ENCODE measurements at regions not wholly inside any gene's neighbourhood (a gene's known extent, or its start where the extent isn't known, plus 50 kb on each side); places are given as distances from the start of the nearest gene placed in this dataset.
A peak's percentile ranks its signal among the peaks of the same experiment; 100 is the strongest.

DNA sequence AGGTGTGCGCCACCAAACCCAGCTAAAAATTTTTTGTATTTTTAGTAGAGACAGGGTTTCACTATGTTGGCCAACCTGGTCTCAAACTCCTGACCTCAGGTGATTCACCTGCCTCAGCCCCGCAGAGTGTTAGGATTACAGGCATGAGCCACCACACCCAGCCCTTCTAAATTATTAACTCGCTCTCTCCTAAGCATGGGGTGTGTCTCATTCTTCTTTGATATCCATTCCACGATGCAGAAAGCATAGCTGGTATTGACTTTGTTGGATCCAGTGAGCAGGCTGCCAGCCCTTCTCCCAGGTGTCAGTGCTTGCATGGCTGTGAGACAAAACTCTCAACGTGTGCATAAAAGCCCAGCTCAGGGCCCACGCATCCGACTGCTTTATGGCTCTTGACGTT, 254.1 kb upstream of the PFKP start:
- Mint-ChIP-seq H3K27me3 (ENCODE audit: low read depth) (peaks cover 10% of the 10 kb centered on the region), H3K36me3 (ENCODE audit: low read depth) (no peaks in the 10 kb centered on the region), H3K27ac (no peak overlapping the region), H3K4me3 (no peak overlapping the region), H3K4me1 (ENCODE audit: low read depth) (no peaks in the 10 kb centered on the region), H3K9me3 (no peaks in the 10 kb centered on the region)
- DNase-seq: no peak
- intact Hi-C loops (cut with micrococcal nuclease): no loop called here
- CTCF ChIA-PET: no interaction called here

DNA sequence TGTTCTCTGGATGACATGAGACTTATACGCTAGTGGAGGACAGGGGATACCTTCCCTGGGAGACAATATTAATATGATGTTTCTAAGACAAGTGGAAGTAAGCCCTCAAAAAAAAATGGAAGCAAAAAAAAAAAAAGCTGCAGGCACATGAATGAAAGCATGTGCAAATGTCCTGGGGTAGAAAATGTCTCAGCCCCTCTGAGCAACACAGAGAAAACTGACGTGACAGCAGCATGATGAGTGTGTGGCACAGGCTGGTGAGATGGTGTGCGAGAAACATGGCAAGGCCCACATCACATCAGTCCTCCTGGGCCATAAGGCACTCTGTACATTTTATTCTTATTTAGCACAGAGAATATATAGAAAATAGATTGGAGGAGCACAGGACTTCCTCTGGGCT, 254.7 kb upstream of the PFKP start:
- DNase-seq: no peak
- Mint-ChIP-seq H3K27ac (peak overlapping the region; percentile 20), H3K4me1 (ENCODE audit: low read depth) (no peaks in the 10 kb centered on the region), H3K4me3 (no peak overlapping the region), H3K27me3 (ENCODE audit: low read depth) (peaks cover 7% of the 10 kb centered on the region), H3K36me3 (ENCODE audit: low read depth) (no peaks in the 10 kb centered on the region), H3K9me3 (no peaks in the 10 kb centered on the region)
- intact Hi-C loops (cut with micrococcal nuclease): no loop called here
- CTCF ChIA-PET: no interaction called here

DNA sequence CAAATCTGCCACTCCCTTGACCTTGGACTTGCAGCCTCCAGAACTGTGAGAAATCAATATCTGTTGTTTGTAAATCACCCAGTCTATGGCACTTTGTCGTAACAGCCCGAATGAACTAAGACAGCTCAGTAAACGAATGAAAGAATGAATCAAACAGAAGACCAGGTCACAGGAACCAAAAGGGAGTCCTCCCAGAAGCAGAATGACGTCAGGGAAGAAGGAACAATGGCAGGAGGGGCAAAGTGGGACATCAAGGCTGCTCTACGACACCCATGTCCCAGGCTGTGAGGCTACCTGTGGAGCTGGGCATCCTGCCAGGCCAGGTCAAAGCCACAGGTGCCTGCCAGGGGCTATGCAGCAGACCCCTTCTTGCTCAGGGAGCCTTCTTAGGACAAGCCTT, 267.2 kb upstream of the PFKP start:
- H3K27ac Mint-ChIP-seq: no peak overlapping the region
- H3K4me1 Mint-ChIP-seq (ENCODE audit: low read depth): no peaks in the 10 kb centered on the region
- intact Hi-C loops (cut with micrococcal nuclease): no loop called here
- no peak for DNase-seq
- no peak overlapping the region for H3K4me3 Mint-ChIP-seq
- CTCF ChIA-PET: no interaction called here
- peaks cover 3% of the 10 kb centered on the region for H3K9me3 Mint-ChIP-seq
- peaks cover 15% of the 10 kb centered on the region for H3K27me3 Mint-ChIP-seq (ENCODE audit: low read depth)
- no peaks in the 10 kb centered on the region for H3K36me3 Mint-ChIP-seq (ENCODE audit: low read depth)

DNA sequence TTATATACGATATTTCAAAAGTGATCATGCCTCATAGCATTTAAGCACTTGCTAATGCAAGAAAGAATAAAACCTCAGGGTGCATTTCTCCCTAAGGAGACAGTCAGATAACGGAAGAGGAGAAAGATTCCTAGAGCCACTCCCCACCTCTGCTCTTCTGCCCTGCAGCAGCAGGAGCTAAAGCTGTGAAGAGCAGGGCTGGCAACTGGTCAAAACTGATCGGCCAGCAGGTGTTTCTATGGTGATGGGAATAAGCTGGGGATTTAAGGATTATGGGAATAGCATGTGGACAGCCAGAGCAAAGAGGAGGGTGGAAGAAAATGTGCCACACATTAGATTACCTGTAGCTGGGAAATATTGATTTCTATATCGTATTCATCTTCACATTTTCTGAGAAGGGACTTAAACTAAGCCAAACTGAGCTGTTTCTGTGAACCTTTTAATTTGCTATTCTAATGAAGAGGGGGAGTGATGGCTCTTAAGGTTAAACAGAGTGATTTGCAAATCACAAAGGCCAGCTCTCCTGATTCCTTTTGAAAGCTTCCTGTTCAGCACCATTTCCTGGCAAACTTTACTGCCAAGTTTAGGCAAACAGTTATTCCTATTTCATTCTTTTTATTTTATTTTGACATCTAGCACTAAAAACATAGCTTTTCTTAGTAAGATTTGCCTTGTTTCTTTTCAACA, 268.9 kb upstream of the PFKP start:
- H3K27ac Mint-ChIP-seq: no peak overlapping the region
- intact Hi-C loops (cut with micrococcal nuclease): no loop called here
- peaks cover 9% of the 10 kb centered on the region for H3K27me3 Mint-ChIP-seq (ENCODE audit: low read depth)
- CTCF ChIA-PET: no interaction called here
- H3K4me1 Mint-ChIP-seq (ENCODE audit: low read depth): no peaks in the 10 kb centered on the region
- no peaks in the 10 kb centered on the region for H3K36me3 Mint-ChIP-seq (ENCODE audit: low read depth)
- H3K4me3 Mint-ChIP-seq: no peak overlapping the region
- H3K9me3 Mint-ChIP-seq: peaks cover 6% of the 10 kb centered on the region
- DNase-seq: no peak

DNA sequence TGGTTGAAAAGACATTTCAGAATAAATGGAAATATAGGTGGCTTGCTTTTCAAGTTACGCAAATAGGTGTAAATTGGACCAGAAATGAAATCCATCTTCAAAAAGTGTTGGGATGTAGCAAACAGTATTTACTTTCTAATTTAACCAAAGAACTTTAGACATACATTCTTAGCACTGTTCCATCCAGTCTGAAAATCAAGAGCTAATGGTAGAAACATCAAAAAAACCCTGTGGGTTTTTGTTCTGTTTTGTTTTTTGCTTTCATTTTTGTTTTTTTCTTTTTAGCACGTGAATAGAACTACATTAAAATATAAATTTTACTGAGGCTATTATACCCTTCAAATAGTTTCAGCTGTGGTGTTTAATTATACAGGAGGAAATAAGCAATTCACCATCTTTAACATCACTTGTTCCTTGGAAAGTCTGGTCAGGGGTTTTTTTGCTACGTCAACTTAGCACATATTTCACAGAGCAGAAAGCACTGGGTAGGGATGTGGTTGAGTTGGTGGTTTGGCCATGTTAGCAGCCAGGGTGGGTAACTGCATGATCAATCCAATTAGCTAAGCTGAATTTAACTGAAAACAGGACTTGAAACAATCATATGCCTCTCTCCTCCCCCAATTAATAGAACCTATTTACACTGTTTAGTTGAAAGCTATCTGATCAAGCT, 275.4 kb upstream of the PFKP start:
- DNase-seq: peak; percentile 20
- CTCF ChIA-PET: interaction anchor here (0.6 kb wide), 1 partner anchor 1075 kb away, joined by 4 read pairs; no protein-coding TSS in a partner anchor
- Mint-ChIP-seq H3K27ac (no peak overlapping the region), H3K4me3 (no peak overlapping the region), H3K36me3 (ENCODE audit: low read depth) (no peaks in the 10 kb centered on the region), H3K4me1 (ENCODE audit: low read depth) (no peaks in the 10 kb centered on the region), H3K9me3 (peaks cover 6% of the 10 kb centered on the region), H3K27me3 (ENCODE audit: low read depth) (peaks cover 23% of the 10 kb centered on the region)
- intact Hi-C loops (cut with micrococcal nuclease): no loop called here

DNA sequence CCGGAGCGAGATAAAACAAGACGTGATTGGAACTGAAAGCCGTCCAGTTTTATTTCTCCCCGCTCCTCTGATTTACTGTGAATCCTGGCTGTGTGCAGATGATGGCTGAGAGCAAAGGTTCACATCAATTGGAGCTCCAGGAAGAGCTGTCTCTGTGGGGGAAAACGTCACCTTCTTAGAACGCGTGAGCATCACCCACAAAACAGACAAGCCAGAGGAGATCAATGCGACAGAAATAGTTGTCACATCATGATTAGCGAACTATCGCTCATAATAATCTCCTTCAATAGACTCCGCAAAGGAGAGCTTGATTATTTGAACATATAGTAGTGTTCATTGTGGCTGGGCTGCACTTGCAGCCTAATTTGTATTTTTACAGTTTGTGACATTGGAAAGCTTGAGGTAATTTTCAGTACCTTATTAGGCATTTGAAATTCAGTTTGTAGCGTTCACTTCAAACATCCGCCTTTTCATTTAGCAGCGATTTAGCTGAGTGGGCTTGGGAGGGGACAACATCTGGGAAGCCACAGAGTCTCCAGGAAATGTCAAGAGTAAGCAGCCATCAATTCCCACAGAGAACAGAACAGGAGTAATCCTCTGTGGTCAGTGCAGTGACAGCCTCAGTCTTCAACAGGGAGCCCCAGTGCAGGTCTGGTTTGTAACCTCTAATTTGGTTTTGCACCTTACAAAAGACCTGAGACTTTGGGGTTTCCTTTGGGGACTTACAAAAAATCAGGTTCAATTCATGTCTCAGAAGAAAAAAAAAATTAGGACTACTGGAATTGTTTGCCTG, 276.8 kb upstream of the PFKP start:
- H3K27me3 Mint-ChIP-seq (ENCODE audit: low read depth): peaks cover 23% of the 10 kb centered on the region

DNA sequence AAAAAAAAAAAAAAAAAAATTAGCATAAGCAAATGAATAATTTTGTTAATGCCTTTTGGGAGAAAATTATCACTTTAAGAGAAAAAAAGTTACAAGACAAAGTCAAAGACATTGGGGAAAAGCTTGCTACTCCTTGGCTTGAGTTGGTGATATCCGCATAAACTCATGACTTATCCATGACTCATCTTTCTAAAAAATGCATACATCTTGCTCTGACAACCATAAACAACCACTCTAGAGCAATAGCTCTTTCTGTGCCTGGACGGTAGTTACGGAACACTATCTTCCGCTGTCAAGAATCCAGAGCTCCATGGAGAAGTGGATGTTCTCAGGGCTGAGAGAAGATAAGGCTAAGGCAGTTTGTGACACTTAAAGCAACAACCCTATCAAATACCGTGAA, 281.1 kb upstream of the PFKP start:
- DNase-seq: no peak
- H3K27ac Mint-ChIP-seq: no peak overlapping the region
- no peaks in the 10 kb centered on the region for H3K36me3 Mint-ChIP-seq (ENCODE audit: low read depth)
- no peaks in the 10 kb centered on the region for H3K9me3 Mint-ChIP-seq
- intact Hi-C loops (cut with micrococcal nuclease): no loop called here
- no peaks in the 10 kb centered on the region for H3K4me1 Mint-ChIP-seq (ENCODE audit: low read depth)
- H3K27me3 Mint-ChIP-seq (ENCODE audit: low read depth): peaks cover 33% of the 10 kb centered on the region
- H3K4me3 Mint-ChIP-seq: no peak overlapping the region
- CTCF ChIA-PET: interaction anchor here (0.6 kb wide), 1 partner anchor 172 kb away, joined by 5 read pairs; no protein-coding TSS in a partner anchor

More for the DNA sequence above, 276.8 kb upstream of the PFKP start:
- no peak overlapping the region for H3K27ac Mint-ChIP-seq
- H3K4me1 Mint-ChIP-seq (ENCODE audit: low read depth): no peaks in the 10 kb centered on the region
- intact Hi-C loops (cut with micrococcal nuclease): no loop called here
- no peak for DNase-seq
- H3K4me3 Mint-ChIP-seq: no peak overlapping the region
- H3K9me3 Mint-ChIP-seq: peaks cover 2% of the 10 kb centered on the region
- H3K36me3 Mint-ChIP-seq (ENCODE audit: low read depth): no peaks in the 10 kb centered on the region
- CTCF ChIA-PET: no interaction called here

DNA sequence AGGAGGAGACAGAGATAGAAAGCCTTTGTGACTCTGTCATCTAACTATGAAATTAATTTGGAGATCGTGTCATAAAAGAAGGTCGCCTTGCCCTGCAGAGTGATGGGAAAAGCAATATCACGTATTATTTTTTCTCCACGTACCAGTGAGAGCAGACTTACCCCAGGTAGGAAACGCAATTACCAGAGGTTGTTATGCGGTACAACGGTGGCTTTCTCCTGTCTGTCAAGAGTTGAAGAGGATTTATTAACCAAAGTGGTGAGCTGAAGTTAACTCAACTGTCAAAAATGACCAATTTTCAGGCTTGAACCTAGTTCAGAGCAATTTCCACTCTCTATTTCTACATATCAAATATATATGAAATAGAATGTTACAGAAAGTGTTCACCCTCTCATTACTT, 282.6 kb upstream of the PFKP start:
- intact Hi-C loops (cut with micrococcal nuclease): no loop called here
- Mint-ChIP-seq H3K27me3 (ENCODE audit: low read depth) (peaks cover 33% of the 10 kb centered on the region), H3K27ac (no peak overlapping the region), H3K9me3 (no peaks in the 10 kb centered on the region), H3K4me1 (ENCODE audit: low read depth) (no peaks in the 10 kb centered on the region), H3K4me3 (no peak overlapping the region), H3K36me3 (ENCODE audit: low read depth) (no peaks in the 10 kb centered on the region)
- no peak for DNase-seq
- CTCF ChIA-PET: no interaction called here

DNA sequence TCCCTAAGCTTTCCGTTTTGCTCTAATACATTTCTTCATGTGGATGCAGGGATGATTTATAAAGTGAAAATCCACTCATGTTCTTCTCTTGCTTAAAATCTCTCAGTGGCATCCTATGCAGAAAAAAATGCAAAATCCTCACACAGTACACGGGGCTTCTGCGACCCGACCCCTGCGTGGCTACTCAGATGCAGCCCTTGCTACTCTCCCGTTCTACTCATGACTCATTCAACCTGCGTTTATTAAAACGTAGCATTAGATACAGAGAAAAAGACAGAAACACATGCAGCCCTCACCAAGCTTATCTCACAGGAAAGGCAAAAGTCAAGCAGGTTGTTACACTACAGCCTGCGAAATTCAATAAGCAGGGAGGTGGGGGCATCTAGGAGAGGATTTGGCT, 284.4 kb upstream of the PFKP start:
- CTCF ChIA-PET: no interaction called here
- H3K4me1 Mint-ChIP-seq (ENCODE audit: low read depth): no peaks in the 10 kb centered on the region

DNA sequence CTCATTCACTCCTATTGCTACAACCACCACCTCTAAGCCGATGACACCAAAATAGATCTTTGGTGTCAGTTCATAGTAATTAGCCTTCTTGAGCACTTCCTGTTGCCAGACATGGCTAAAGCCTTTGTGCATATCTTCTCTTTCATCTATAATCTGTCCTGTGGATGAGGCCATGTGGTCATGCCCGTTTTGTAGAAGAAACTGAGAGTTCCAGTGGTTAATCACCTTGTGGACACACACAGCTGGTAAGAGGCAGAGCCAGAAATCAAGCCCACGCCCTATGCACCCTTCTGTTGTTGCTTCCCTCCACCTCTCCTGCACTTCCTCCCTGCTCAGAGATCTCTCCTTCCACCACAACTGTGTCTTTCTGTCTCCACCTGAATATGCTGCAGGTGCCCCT, 285.1 kb upstream of the PFKP start:
- H3K4me1 Mint-ChIP-seq (ENCODE audit: low read depth): no peaks in the 10 kb centered on the region
- DNase-seq: no peak
- CTCF ChIA-PET: no interaction called here
- H3K4me3 Mint-ChIP-seq: no peak overlapping the region
- peaks cover 24% of the 10 kb centered on the region for H3K27me3 Mint-ChIP-seq (ENCODE audit: low read depth)
- H3K36me3 Mint-ChIP-seq (ENCODE audit: low read depth): no peaks in the 10 kb centered on the region
- H3K27ac Mint-ChIP-seq: no peak overlapping the region
- H3K9me3 Mint-ChIP-seq: no peaks in the 10 kb centered on the region
- intact Hi-C loops (cut with micrococcal nuclease): no loop called here

More for the DNA sequence above, 284.4 kb upstream of the PFKP start:
- intact Hi-C loops (cut with micrococcal nuclease): no loop called here
- no peaks in the 10 kb centered on the region for H3K36me3 Mint-ChIP-seq (ENCODE audit: low read depth)
- no peak overlapping the region for H3K4me3 Mint-ChIP-seq
- no peak for DNase-seq
- H3K27ac Mint-ChIP-seq: no peak overlapping the region
- no peaks in the 10 kb centered on the region for H3K9me3 Mint-ChIP-seq
- peaks cover 26% of the 10 kb centered on the region for H3K27me3 Mint-ChIP-seq (ENCODE audit: low read depth)

DNA sequence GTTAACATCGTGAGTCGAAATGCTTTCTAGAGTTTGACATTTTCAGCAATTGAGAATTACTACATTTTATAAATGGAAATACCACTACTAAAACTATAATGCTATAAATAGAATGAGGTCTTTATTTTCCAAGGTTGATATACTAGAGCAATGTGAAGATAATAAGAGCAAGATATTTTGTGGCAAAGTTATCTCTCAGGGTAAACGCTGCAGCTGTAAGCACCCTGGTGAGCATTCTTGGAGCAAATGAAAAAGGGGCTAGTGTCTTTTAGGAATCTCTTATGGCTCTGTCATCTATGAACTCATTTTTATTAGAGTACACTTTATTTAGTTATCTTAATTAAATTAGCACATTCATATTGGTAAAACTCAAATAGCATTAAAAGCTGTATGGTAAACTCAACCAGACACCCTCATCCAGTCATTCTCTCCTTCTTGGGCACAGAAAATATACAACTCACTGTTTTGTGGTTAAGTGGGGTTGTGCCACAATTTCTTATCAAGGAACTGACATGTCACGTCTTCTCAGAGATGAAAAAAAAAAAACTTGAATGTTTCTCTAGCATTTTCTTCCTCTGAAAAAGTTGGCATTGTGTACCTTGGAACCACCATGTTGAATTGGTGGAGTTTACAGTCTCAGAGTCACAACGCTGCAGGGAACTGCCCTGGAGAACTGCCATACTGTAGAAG, 289.5 kb upstream of the PFKP start:
- no peaks in the 10 kb centered on the region for H3K36me3 Mint-ChIP-seq (ENCODE audit: low read depth)

DNA sequence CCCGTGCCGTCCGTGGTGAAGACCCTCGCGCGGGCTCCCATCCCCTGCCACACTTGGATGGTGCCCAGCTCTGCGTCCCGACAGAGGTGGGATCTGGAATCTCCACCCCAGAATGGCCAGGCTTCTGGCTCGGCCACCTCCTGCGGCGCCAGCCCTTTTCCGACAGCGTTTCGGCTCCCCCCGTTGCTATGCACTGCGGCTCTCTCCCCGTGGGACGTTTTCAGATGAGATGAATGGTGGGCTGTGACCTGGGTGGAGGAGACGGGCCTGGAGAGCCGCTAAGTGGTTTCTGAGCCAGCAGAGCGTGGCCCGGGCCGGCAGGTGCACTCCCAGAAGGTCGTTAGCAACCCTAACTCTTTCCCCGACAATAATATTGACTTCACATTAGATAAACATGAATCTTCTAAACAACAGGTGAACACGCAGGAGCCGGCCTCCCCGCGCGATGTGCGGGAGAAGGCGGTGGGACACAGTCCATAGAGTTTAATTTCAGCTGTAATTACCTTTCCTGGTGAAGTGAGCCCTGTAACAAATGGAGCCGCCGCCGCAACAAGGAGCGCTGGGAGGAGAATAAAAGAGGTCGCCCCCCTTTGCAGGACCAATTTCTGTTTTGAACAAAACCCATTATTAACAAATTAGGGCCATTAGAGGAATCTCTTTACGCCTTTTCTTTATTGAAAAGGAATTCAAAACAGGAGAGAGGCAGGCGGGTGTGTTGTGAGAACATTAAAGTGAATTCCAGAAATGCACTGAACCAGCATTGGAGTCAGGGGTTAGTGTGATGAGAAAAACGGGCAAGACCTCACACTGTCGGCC, 294.3 kb upstream of the PFKP start:
- DNase-seq: no peak
- Mint-ChIP-seq H3K27me3 (ENCODE audit: low read depth) (peaks cover 8% of the 10 kb centered on the region), H3K36me3 (ENCODE audit: low read depth) (no peaks in the 10 kb centered on the region), H3K4me3 (no peak overlapping the region), H3K27ac (no peak overlapping the region), H3K9me3 (no peaks in the 10 kb centered on the region), H3K4me1 (ENCODE audit: low read depth) (no peaks in the 10 kb centered on the region)
- intact Hi-C loops (cut with micrococcal nuclease): no loop called here
- CTCF ChIA-PET: no interaction called here

More for the DNA sequence above, 289.5 kb upstream of the PFKP start:
- H3K27ac Mint-ChIP-seq: no peak overlapping the region
- CTCF ChIA-PET: no interaction called here
- no peak for DNase-seq
- intact Hi-C loops (cut with micrococcal nuclease): no loop called here
- H3K4me1 Mint-ChIP-seq (ENCODE audit: low read depth): no peaks in the 10 kb centered on the region
- peaks cover 23% of the 10 kb centered on the region for H3K27me3 Mint-ChIP-seq (ENCODE audit: low read depth)
- no peak overlapping the region for H3K4me3 Mint-ChIP-seq
- no peaks in the 10 kb centered on the region for H3K9me3 Mint-ChIP-seq

All from activated naive CD4-positive, alpha-beta T cell treated with anti-CD3 and anti-CD28 coated beads for 36 hours (primary cell).